OCI-LY1 (cell line): ENCODE measurements at regions not wholly inside any gene's neighbourhood (a gene's known extent, or its start where the extent isn't known, plus 50 kb on each side); places are given as distances from the start of the nearest gene placed in this dataset.

Experiments used
- H2AFZ ChIP-seq: fragments of 200-600 bp; sonication (generic), shearing (Covaris generic); 2 replicates; pipeline ENCODE4 v1.6.0; 2014; ENCODE audit warnings: antibody characterized with exemption, mild to moderate bottlenecking, low read length
- H3F3A ChIP-seq: fragments of 200-600 bp; sonication (generic), shearing (Covaris generic); 2 replicates; pipeline ENCODE4 v1.6.0; 2014; ENCODE audit warnings: mild to moderate bottlenecking, antibody characterized with exemption, low read length, moderate library complexity; ENCODE audit not compliant: insufficient read depth
- H3K27ac ChIP-seq: fragments of 200-600 bp; sonication (generic); 2 replicates; pipeline ENCODE4 v1.5.1; 2014; ENCODE audit warnings: low read length, mixed run types, mild to moderate bottlenecking, low read depth; ENCODE audit not compliant: poor library complexity, severe bottlenecking
- H3K27me3 ChIP-seq: fragments of 200-600 bp; sonication (generic); 2 replicates; pipeline ENCODE4 v1.6.0; 2014; ENCODE audit warnings: antibody characterized with exemption, mild to moderate bottlenecking, low read length, moderate library complexity; ENCODE audit not compliant: insufficient read depth
- H3K36me3 ChIP-seq: fragments of 200-600 bp; sonication (generic); 2 replicates; pipeline ENCODE4 v1.6.1; 2014; ENCODE audit warnings: mild to moderate bottlenecking, antibody characterized with exemption, low read length, moderate library complexity, mixed read lengths; ENCODE audit not compliant: insufficient read depth
- H3K4me1 ChIP-seq: fragments of 200-600 bp; sonication (generic); 2 replicates; pipeline ENCODE4 v1.5.1; 2014; ENCODE audit warnings: mild to moderate bottlenecking, low read length, moderate library complexity; ENCODE audit not compliant: insufficient read depth, severe bottlenecking
- H3K4me2 ChIP-seq: fragments of 200-600 bp; sonication (generic), shearing (Covaris generic); 2 replicates; pipeline ENCODE4 v1.6.1; 2014; ENCODE audit warnings: low read length
- H3K4me3 ChIP-seq: fragments of 200-600 bp; sonication (generic); 2 replicates; pipeline ENCODE4 v1.5.1; 2014; ENCODE audit warnings: low read length, low read depth, mild to moderate bottlenecking, mixed read lengths; ENCODE audit not compliant: poor library complexity, severe bottlenecking
- H3K79me2 ChIP-seq: fragments of 200-600 bp; shearing (Covaris generic); 2 replicates; pipeline ENCODE4 v1.6.1; 2016; ENCODE audit warnings: mixed run types, low read length, mixed read lengths; ENCODE audit not compliant: insufficient read depth
- H3K9ac ChIP-seq: fragments of 200-600 bp; sonication (generic), shearing (Covaris generic); 2 replicates; pipeline ENCODE4 v1.6.1; 2014; ENCODE audit warnings: mild to moderate bottlenecking, low read length, mixed read lengths
- H3K9me2 ChIP-seq: fragments of 200-600 bp; sonication (generic), shearing (Covaris generic); 2 replicates; pipeline ENCODE4 v1.6.1; 2014; ENCODE audit warnings: low read depth, mild to moderate bottlenecking, low read length, mixed read lengths
- H3K9me3 ChIP-seq: fragments of 200-600 bp; shearing (Covaris generic); 2 replicates; pipeline ENCODE4 v1.6.1; 2014; ENCODE audit warnings: low read length, mixed read lengths
- H4K20me1 ChIP-seq: fragments of 200-600 bp; sonication (generic), shearing (Covaris generic); 2 replicates; pipeline ENCODE4 v1.6.0; 2016; ENCODE audit warnings: mild to moderate bottlenecking, low read length; ENCODE audit not compliant: insufficient read depth
- CTCF ChIP-seq: fragments of 200-600 bp; sonication (generic), shearing (Covaris generic); IDR thresholded peaks from 2 replicates; pipeline ENCODE4 v1.5.1; 2017; ENCODE audit warnings: mild to moderate bottlenecking, antibody characterized with exemption, low read length, moderate library complexity, mixed read lengths
- EZH2 ChIP-seq: fragments of 200-600 bp; sonication (generic), shearing (Covaris generic); IDR thresholded peaks from 2 replicates; pipeline ENCODE4 v1.8.0; 2017; ENCODE audit warnings: borderline replicate concordance, mixed run types, mild to moderate bottlenecking, antibody characterized with exemption, low read length, moderate library complexity, mixed read lengths

- Histone ChIP-seq H3K36me3 (no peaks in the 10 kb centered on the region), H3K4me3 (no peak overlapping the region), H3K4me2 (no peak overlapping the region), H3K79me2 (no peaks in the 10 kb centered on the region), H3K9ac (no peak overlapping the region), H3F3A (no peaks in the 10 kb centered on the region), H3K9me2 (no peaks in the 10 kb centered on the region), H3K27me3 (no peaks in the 10 kb centered on the region), H2AFZ (no peak overlapping the region), H3K27ac (no peak overlapping the region), H3K4me1 (no peaks in the 10 kb centered on the region), H3K9me3 (no peaks in the 10 kb centered on the region), H4K20me1 (no peaks in the 10 kb centered on the region)
- no peak for TF ChIP-seq CTCF
Measured at GRCh38 chr5:17813214-17813613, 179.0 kb downstream of the TAF11L14 start.

GRCh38 chr5:17816505-17816904 lies 182.2 kb downstream of the TAF11L14 start:
- H2AFZ ChIP-seq = no peak overlapping the region
- no peaks in the 10 kb centered on the region for H3K9me2 ChIP-seq
- H3K9me3 ChIP-seq = no peaks in the 10 kb centered on the region

GRCh38 chr5:17816944-17817343 lies 182.7 kb downstream of the TAF11L14 start:
- TF ChIP-seq CTCF = no peak
- TF ChIP-seq EZH2 = no peak
- Histone ChIP-seq H3F3A (no peaks in the 10 kb centered on the region), H3K4me3 (no peak overlapping the region), H2AFZ (no peak overlapping the region), H3K4me2 (no peak overlapping the region), H3K9ac (no peak overlapping the region), H3K36me3 (no peaks in the 10 kb centered on the region), H3K9me3 (no peaks in the 10 kb centered on the region), H3K79me2 (no peaks in the 10 kb centered on the region), H3K27ac (no peak overlapping the region), H3K4me1 (no peaks in the 10 kb centered on the region), H4K20me1 (no peaks in the 10 kb centered on the region), H3K27me3 (no peaks in the 10 kb centered on the region), H3K9me2 (no peaks in the 10 kb centered on the region)

More at GRCh38 chr5:17816505-17816904, 182.2 kb downstream of the TAF11L14 start:
- TF ChIP-seq CTCF (no peak), EZH2 (no peak)
- Histone ChIP-seq H3K36me3 (no peaks in the 10 kb centered on the region), H3K27ac (no peak overlapping the region), H4K20me1 (no peaks in the 10 kb centered on the region), H3K9ac (no peak overlapping the region), H3K27me3 (no peaks in the 10 kb centered on the region), H3K4me1 (no peaks in the 10 kb centered on the region), H3K4me3 (no peak overlapping the region), H3F3A (no peaks in the 10 kb centered on the region), H3K79me2 (no peaks in the 10 kb centered on the region), H3K4me2 (no peak overlapping the region)
